Ammon's horn (tissue), 1 donor: ENCODE measurements at regions not wholly inside any gene's neighbourhood (a gene's known extent, or its start where the extent isn't known, plus 50 kb on each side); places are given as distances from the start of the nearest gene placed in this dataset.
A peak's percentile ranks its signal among the peaks of the same experiment; 100 is the strongest.

Source experiments
- DNase-seq: peaks from one replicate; pipeline ENCODE4 v3.0.0-alpha.2; 2016; ENCODE audit warnings: low spot score

DNA sequence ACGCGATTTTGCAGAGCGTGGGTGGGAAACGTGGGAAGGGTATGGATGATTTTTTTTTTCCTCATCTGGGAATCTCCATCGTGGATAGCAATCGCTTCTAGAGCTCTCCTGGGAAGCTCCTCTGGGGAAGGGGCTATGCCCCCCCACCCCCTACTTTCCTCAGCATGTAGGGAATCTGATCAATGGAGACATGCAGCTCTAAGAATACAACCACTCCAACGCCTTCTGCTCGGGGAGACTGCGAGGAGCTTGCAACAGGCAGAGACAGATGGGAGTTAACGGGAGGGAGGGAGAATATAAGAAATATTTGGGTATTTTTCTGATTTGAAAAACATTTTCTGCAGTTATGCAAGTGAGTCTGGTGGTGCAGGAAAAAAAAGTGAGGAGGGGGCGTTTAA lies 104.6 kb upstream of the HSD17B12 start:
- DNase-seq: no peak

DNA sequence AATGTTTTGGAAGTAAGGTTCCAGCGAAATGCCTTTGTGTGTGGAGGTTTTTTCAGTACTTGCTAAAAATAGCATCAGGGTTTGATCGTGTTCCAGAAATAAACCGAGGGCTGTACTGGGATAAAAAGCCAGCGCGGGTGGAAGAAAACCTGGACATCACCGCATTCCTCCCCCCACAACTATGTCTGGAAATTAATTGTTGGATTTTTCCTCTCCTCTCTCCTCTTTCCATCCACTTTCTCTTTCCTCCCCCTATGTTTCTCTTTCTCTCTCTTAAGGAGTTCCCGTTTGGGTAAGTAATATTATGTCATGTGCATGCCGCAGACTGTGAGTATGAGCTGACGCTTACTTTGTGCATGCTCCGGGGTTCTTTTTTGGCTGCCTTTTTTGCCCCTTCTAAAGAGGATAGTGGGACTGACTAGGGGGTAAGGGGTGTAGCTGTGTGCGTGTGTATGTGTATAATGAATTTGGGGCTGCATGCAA lies 104.2 kb upstream of the HSD17B12 start:
- no peak for DNase-seq

- peak; percentile 51 for DNase-seq
Measured at GRCh38 chr11:43576803-43577521, 103.6 kb upstream of the HSD17B12 start.

GRCh38 chr11:43577566-43578264 lies 102.8 kb upstream of the HSD17B12 start:
- no peak for DNase-seq

DNA sequence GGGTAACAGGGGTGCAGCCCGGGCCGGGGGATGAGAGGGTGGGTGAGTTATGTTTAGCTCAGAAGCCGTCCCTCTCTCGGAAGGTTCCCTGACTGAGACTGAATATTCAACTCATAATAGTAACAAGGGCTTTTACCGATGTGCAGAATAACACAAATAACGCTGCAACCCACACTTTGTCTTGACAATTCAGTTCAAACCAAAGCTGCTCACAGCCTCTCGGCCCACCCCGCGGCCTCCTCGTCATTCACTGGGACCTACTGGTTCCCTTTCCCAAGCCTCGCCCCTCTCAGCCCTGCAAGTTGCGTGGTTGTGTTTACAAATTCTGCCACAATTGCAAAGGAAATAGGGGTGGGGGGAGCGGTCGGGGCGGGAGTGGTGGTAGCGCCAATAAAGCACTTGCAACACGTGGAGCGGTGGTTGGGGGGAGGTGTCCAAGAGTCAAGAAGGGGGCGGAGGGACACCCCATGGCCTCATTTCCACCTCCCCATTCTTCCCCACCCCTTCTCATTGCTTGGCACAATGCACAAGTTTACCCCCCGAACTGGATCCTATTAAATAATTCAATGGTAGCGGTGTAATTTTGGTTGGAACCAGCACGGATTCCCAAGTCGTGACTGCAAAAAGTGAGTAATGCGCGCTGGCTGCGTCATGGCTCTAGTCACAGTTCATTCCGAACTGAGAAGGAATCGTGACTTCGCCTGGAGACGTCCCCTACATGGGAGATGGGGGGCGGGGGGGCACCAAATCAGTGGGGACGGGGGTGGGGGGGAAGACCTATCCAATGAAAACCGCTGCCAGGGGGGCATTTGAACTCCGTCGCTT lies 102.0 kb upstream of the HSD17B12 start:
- no peak for DNase-seq

- DNase-seq: no peak
Measured at GRCh38 chr11:43579171-43579918, 101.2 kb upstream of the HSD17B12 start.

DNA sequence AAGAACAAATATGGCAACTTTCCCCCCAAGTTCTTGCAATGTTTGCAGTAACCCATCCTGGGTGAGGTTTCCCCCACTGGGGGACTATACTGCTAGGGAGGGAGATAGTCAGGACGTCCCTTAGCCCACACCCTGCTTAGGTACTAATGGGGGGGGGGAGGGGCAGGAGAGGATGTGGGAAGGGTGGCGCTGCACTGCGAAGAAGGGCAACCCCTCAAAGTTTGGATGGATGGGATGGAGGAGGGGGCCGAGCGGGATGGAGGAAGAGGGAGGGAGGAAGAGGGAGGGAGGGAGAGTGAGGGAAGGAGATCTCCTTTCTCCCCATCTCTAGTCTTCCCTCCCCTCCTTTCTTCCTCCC lies 100.6 kb upstream of the HSD17B12 start:
- no peak for DNase-seq

DNA sequence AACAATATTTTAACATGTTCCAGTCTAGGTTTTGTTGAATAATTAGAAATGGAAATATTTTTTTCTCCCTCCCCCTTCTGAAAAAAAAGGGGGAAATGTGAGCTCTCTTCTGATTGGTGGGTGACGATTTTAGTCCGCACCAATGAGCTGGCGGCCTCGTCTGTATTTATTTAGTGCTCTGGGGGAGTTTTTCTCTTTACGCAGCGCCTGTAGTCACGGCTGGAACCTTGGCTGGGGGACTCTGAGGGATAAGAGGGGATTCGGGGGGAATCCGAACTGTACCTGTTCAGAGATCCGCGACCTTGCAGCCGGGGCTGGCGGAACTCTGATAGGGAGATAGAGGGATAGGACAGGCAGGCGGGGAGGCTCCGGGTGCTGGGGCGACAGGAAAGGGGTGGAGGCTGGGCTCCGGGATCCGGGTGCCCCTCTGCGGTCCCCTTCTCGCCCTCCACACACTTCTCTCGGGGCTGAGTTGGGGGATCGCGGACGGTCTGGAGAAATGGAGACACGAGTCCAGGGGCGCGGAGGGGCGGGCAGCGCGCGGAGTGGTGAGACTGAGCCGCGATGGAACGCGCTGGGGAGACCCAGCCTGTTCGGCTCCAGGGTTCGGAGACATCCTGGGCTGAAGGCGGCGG lies 99.7 kb upstream of the HSD17B12 start:
- peak; percentile 65 for DNase-seq

DNA sequence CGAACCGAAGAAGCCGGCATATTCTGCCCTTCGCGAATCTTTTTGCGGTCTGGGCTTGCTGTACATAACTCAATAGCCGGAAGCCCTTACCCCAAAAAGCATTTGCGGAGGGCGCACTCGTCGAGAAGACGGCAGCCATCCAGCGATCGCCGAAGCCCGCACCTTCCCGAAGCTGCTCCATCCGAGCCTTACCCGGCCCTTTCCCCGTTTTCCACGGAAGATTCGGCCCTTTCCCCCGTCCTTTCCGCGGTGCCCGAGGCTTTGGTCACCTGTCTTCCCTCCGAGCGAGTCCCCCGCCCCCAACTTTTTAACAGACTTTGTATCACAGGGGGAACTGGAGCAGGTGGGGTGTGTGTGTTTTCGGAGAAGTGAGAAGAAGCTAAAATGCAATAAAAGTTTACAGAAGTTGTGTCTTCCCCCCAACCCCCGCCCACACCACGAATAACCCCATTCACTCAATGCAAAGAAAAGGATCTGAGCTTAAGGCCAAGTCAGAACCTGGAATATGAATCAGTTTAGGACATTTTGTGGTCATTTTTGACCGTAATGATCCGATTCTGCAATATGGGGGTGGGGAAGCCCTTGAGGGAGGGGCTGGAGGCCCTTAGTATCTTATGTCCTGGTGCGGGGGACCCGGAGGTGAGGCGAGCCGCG lies 99.0 kb upstream of the HSD17B12 start:
- no peak for DNase-seq

DNA sequence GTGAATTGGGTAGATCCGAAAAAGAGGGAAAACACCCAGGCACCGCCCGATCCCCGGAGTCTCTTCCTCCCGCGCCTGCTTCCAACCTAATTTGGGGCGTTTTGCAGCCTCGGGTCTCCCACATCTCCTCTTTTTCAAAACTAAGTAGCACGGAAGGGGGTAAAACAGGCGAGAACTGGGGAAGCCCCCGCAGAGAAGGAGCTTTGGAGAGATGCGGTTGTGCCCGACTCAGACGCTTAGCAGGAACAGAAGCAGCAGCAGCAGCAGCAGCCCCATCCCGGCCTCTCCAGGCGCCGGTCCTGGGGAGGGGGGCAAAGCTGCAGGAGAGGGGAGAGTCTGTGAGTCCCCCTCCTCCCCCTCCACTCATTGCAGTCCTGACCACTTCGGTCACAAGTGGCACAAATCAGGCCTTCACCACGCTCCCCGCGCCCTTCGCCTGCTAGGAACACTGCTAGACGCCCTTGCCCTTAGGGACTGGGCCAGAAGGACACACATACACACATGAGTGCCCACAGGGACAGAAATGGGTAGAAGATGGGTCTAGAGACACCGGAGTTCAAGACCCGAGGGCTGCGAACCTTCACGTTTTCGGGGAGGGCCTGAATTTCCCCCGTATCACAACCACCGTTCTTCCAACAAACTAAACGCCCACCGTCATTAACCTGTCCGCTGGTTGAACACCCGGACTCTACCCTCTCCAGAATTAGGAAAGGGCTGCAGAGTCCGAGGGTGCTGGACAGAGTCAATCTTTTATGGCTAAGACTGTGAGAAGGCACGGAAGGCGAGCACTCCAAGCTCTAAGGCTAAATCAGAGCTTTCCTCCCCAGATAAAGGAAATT lies 98.3 kb upstream of the HSD17B12 start:
- no peak for DNase-seq

GRCh38 chr11:43582863-43583462 lies 97.6 kb upstream of the HSD17B12 start:
- no peak for DNase-seq

DNA sequence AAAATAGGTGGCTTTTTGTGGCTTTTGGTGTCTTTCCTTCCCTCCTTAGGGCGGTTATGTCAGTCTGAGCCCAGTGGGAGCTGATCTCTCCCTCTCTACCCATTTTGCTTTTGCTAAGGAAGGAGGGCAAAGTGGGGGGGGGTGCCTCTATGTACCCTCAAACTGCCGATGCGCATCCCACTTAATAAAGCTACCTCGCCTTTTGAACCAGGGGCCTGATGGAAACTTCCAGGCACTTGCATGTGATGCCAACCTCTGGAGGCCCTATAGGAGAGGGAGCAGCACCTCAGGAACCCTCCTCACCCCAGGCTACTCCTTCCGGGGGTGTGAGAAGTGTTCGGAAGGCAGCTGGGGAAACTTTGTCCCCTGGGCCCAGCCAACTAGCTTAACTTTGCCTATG lies 97.0 kb upstream of the HSD17B12 start:
- DNase-seq: no peak

DNA sequence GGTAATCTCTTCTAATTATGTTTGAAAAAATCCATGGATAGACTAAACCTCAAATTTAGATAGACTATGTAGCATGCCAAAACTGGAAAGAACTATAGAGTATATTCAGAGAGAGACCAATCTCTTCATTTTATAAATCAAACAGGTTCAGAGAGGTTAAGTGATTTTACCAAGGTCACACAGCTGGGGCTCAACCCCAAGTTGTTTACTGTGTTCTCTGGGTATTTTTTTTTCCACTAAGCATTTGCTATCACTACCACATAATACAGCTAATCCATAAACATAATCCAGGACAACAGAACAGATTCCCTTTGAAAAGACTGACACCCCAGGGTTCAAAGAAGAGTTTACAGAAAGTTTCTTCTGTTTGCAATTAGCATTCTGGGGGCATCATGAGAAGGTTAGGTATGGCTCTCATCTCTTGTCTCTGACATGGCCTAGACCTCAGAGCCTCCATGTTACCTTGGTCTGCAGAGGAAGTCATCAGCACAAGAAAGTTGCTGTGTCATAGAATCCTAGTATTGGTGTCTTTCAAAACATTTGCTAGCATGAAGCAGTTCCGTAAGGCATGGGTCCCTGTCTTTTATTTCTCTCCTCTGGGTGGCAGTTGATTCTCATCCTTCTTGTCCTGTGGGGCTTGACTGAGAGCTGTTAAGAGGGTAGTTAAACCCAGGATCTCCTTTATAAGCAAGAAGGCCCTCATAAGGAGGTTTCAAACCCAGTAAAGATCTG lies 94.5 kb upstream of the HSD17B12 start:
- no peak for DNase-seq

GRCh38 chr11:43589601-43590250 lies 90.8 kb upstream of the HSD17B12 start:
- DNase-seq: no peak

- DNase-seq: no peak
Measured at GRCh38 chr11:43601511-43601910, 79.0 kb upstream of the HSD17B12 start.

- DNase-seq: no peak
Measured at GRCh38 chr11:43602670-43603069, 77.9 kb upstream of the HSD17B12 start.

DNA sequence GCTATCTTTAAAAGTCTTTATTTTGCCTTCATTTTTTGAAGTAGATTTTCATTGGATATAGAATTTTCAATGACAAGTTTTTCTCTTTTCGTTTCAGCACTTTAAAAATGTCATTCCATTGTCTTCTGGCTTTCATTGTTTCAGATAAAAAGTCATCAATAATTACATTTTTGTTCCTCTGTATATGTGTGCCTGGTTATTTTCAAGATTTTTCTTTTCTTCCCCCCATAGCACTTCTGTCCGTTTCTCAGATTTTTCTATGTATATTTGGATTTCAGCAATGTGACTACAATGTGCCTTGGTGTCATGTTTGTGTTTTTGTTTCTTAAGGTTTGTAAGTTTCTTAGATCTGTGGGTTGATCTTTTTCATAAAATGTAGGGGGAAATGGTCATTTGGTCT lies 66.3 kb upstream of the HSD17B12 start:
- no peak for DNase-seq

GRCh38 chr11:43619863-43620505 lies 60.6 kb upstream of the HSD17B12 start:
- no peak for DNase-seq
